Skin epidermis (tissue), 12 donors: ENCODE measurements at regions not wholly inside any gene's neighbourhood (a gene's known extent, or its start where the extent isn't known, plus 50 kb on each side); places are given as distances from the start of the nearest gene placed in this dataset.
A peak's percentile ranks its signal among the peaks of the same experiment; 100 is the strongest.

ENCODE experiments used
- H3K27ac ChIP-seq, 21 experiments: fragments of 200-600 bp; sonication (generic) in 11 of 21; one replicate each; pipeline ENCODE4 v1.5.0; 2020; ENCODE audit warnings: mild to moderate bottlenecking in 3 of 21, inconsistent platforms in 2 of 21, moderate library complexity in 2 of 21
- H3K4me3 ChIP-seq, 7 experiments: fragments of 200-600 bp; sonication (generic) in 2 of 7; one replicate each; pipeline ENCODE4 v1.5.0; 2020; ENCODE audit warnings: inconsistent platforms in 2 of 7, mild to moderate bottlenecking in 2 of 7, moderate library complexity in 1 of 7

- peak overlapping the region in 1 of 21 experiments; percentile 61 for H3K27ac ChIP-seq
- no peak overlapping the region for H3K4me3 ChIP-seq
Measured at GRCh38 chr13:40275155-40275554, 391.3 kb downstream of the FOXO1 start.

GRCh38 chr13:40275636-40276035 lies 390.8 kb downstream of the FOXO1 start:
- no peak overlapping the region for H3K4me3 ChIP-seq
- no peak overlapping the region for H3K27ac ChIP-seq

GRCh38 chr13:40283666-40284065 lies 382.8 kb downstream of the FOXO1 start:
- no peak overlapping the region for H3K27ac ChIP-seq
- no peak overlapping the region for H3K4me3 ChIP-seq

GRCh38 chr13:40285634-40286033 lies 380.8 kb downstream of the FOXO1 start:
- Histone ChIP-seq H3K4me3 (no peak overlapping the region), H3K27ac (no peak overlapping the region)

- no peak overlapping the region for H3K27ac ChIP-seq
- no peak overlapping the region for H3K4me3 ChIP-seq
Measured at GRCh38 chr13:40287428-40287827, 379.0 kb downstream of the FOXO1 start.

GRCh38 chr13:40288259-40288658 lies 378.2 kb downstream of the FOXO1 start:
- H3K27ac ChIP-seq = no peak overlapping the region
- H3K4me3 ChIP-seq = no peak overlapping the region

- H3K4me3 ChIP-seq = no peak overlapping the region
Measured at GRCh38 chr13:40290758-40291157, 375.7 kb downstream of the FOXO1 start.

GRCh38 chr13:40292108-40292507 lies 374.3 kb downstream of the FOXO1 start:
- H3K27ac ChIP-seq = no peak overlapping the region
- H3K4me3 ChIP-seq = no peak overlapping the region

More at GRCh38 chr13:40290758-40291157, 375.7 kb downstream of the FOXO1 start:
- no peak overlapping the region for H3K27ac ChIP-seq

- H3K4me3 ChIP-seq = no peak overlapping the region
- H3K27ac ChIP-seq = no peak overlapping the region
Measured at GRCh38 chr13:40292536-40292935, 373.9 kb downstream of the FOXO1 start.

GRCh38 chr13:40302351-40302750 lies 364.1 kb downstream of the FOXO1 start:
- no peak overlapping the region for H3K4me3 ChIP-seq
- H3K27ac ChIP-seq = no peak overlapping the region

GRCh38 chr13:40304391-40304790 lies 362.1 kb downstream of the FOXO1 start:
- no peak overlapping the region for H3K27ac ChIP-seq
- H3K4me3 ChIP-seq = no peak overlapping the region

GRCh38 chr13:40306817-40307216 lies 359.6 kb downstream of the FOXO1 start:
- no peak overlapping the region for H3K4me3 ChIP-seq
- H3K27ac ChIP-seq = no peak overlapping the region

- no peak overlapping the region for H3K4me3 ChIP-seq
- H3K27ac ChIP-seq = no peak overlapping the region
Measured at GRCh38 chr13:40309881-40310280, 356.6 kb downstream of the FOXO1 start.

- Histone ChIP-seq H3K27ac (no peak overlapping the region), H3K4me3 (no peak overlapping the region)
Measured at GRCh38 chr13:40311356-40312101, 354.9 kb downstream of the FOXO1 start.

- H3K27ac ChIP-seq = no peak overlapping the region
- no peak overlapping the region for H3K4me3 ChIP-seq
Measured at GRCh38 chr13:40313269-40314200, 352.9 kb downstream of the FOXO1 start.

GRCh38 chr13:40315416-40316064 lies 350.9 kb downstream of the FOXO1 start:
- H3K27ac ChIP-seq = peak overlapping the region in 2 of 21 experiments; percentile 0 to 51
- no peak overlapping the region for H3K4me3 ChIP-seq

- Histone ChIP-seq H3K27ac (peak overlapping the region in 1 of 21 experiments; percentile 0), H3K4me3 (no peak overlapping the region)
Measured at GRCh38 chr13:40316301-40316700, 350.1 kb downstream of the FOXO1 start.

- no peak overlapping the region for H3K4me3 ChIP-seq
Measured at GRCh38 chr13:40317980-40318327, 348.5 kb downstream of the FOXO1 start.

GRCh38 chr13:40318366-40318765 lies 348.1 kb downstream of the FOXO1 start:
- Histone ChIP-seq H3K4me3 (no peak overlapping the region), H3K27ac (no peak overlapping the region)

More at GRCh38 chr13:40317980-40318327, 348.5 kb downstream of the FOXO1 start:
- no peak overlapping the region for H3K27ac ChIP-seq
